SK-MEL-5 (cell line): ENCODE measurements at regions not wholly inside any gene's neighbourhood (a gene's known extent, or its start where the extent isn't known, plus 50 kb on each side); places are given as distances from the start of the nearest gene placed in this dataset.
A peak's percentile ranks its signal among the peaks of the same experiment; 100 is the strongest.
"Not testable (repeated sequence)": the region's sequence is repeated elsewhere in the genome, so short reads cannot be mapped to it uniquely, and the experiment has no call there.

Experiments used
- DNase-seq: peaks from one replicate; pipeline ENCODE4 v3.0.0-alpha.2; 2016; ENCODE audit warnings: low read depth, low spot score
- in situ Hi-C: cut with HindIII; loops from 2 replicates; pipeline ENCODE4 v1.10.0; 2016; ENCODE audit warnings: low sequenced_read_pairs, high pct_unique_total_duplicates, low pct_unique_long_range_greater_than_20kb

- no peak for DNase-seq
- in situ Hi-C loops: no loop called here
These were observed 833.1 kb downstream of the FLRT2 start for GRCh38 chr14:86363047-86363446.

GRCh38 chr14:86357876-86358275 is 827.9 kb downstream of the FLRT2 start:
- in situ Hi-C loops: no loop called here
- DNase-seq: no peak

GRCh38 chr14:86357119-86357518 is 827.2 kb downstream of the FLRT2 start:
- DNase-seq: no peak
- in situ Hi-C loops: no loop called here

GRCh38 chr14:86346818-86347384 is 817.0 kb downstream of the FLRT2 start:
- no peak for DNase-seq
- in situ Hi-C loops: no loop called here

- DNase-seq: no peak
- in situ Hi-C loops: no loop called here
These were observed 804.4 kb downstream of the FLRT2 start for GRCh38 chr14:86334355-86334754.

- in situ Hi-C loops: no loop called here
- DNase-seq: peak; percentile 3
These were observed 803.5 kb downstream of the FLRT2 start for GRCh38 chr14:86333493-86333892.

GRCh38 chr14:86331341-86331740 is 801.4 kb downstream of the FLRT2 start:
- in situ Hi-C loops: no loop called here
- DNase-seq: no peak

GRCh38 chr14:86321151-86321550 is 791.2 kb downstream of the FLRT2 start:
- DNase-seq: no peak
- in situ Hi-C loops: no loop called here

GRCh38 chr14:86312154-86312665 is 782.3 kb downstream of the FLRT2 start:
- DNase-seq, in situ Hi-C loops: not testable (repeated sequence)

- DNase-seq: no peak
- in situ Hi-C loops: no loop called here
These were observed 781.2 kb downstream of the FLRT2 start for GRCh38 chr14:86311151-86311550.

- no peak for DNase-seq
- in situ Hi-C loops: no loop called here
These were observed 780.7 kb downstream of the FLRT2 start for GRCh38 chr14:86310611-86311010.

GRCh38 chr14:86310148-86310547 is 780.2 kb downstream of the FLRT2 start:
- no peak for DNase-seq
- in situ Hi-C loops: no loop called here

- in situ Hi-C loops: no loop called here
- no peak for DNase-seq
These were observed 775.1 kb downstream of the FLRT2 start for GRCh38 chr14:86305058-86305457.

- in situ Hi-C loops: no loop called here
- DNase-seq: no peak
These were observed 770.0 kb downstream of the FLRT2 start for GRCh38 chr14:86299994-86300393.

- DNase-seq: no peak
- in situ Hi-C loops: no loop called here
These were observed 766.2 kb downstream of the FLRT2 start for GRCh38 chr14:86296173-86296572.

GRCh38 chr14:86288336-86288735 is 758.4 kb downstream of the FLRT2 start:
- DNase-seq: no peak
- in situ Hi-C loops: no loop called here

- DNase-seq: no peak
- in situ Hi-C loops: no loop called here
These were observed 749.5 kb downstream of the FLRT2 start for GRCh38 chr14:86279405-86279804.

- DNase-seq: no peak
- in situ Hi-C loops: no loop called here
These were observed 728.0 kb downstream of the FLRT2 start for GRCh38 chr14:86257973-86258372.

- in situ Hi-C loops: no loop called here
- no peak for DNase-seq
These were observed 713.2 kb downstream of the FLRT2 start for GRCh38 chr14:86243158-86243557.

- in situ Hi-C loops: no loop called here
- DNase-seq: no peak
These were observed 707.8 kb downstream of the FLRT2 start for GRCh38 chr14:86237733-86238132.
